Astrocyte of the spinal cord (primary cell): ENCODE measurements at regions not wholly inside any gene's neighbourhood (a gene's known extent, or its start where the extent isn't known, plus 50 kb on each side); places are given as distances from the start of the nearest gene placed in this dataset.

Experiments
- DNase-seq: peaks from one replicate; pipeline ENCODE4 v3.0.0; 2011; ENCODE audit warnings: low read depth, low spot score
- H3K4me3 ChIP-seq: 2 replicates; pipeline ENCODE4 v1.5.1; 2011; ENCODE audit warnings: low read depth, mild to moderate bottlenecking, low read length, moderate library complexity
- CTCF ChIP-seq: IDR thresholded peaks from 2 replicates; pipeline ENCODE4 v1.5.1; 2012; ENCODE audit warnings: low read depth, mild to moderate bottlenecking, low read length, inconsistent platforms
- in situ Hi-C: cut with HindIII; loops from 2 replicates; pipeline ENCODE4 v1.10.0; 2017; ENCODE audit warnings: low sequenced_read_pairs

DNA sequence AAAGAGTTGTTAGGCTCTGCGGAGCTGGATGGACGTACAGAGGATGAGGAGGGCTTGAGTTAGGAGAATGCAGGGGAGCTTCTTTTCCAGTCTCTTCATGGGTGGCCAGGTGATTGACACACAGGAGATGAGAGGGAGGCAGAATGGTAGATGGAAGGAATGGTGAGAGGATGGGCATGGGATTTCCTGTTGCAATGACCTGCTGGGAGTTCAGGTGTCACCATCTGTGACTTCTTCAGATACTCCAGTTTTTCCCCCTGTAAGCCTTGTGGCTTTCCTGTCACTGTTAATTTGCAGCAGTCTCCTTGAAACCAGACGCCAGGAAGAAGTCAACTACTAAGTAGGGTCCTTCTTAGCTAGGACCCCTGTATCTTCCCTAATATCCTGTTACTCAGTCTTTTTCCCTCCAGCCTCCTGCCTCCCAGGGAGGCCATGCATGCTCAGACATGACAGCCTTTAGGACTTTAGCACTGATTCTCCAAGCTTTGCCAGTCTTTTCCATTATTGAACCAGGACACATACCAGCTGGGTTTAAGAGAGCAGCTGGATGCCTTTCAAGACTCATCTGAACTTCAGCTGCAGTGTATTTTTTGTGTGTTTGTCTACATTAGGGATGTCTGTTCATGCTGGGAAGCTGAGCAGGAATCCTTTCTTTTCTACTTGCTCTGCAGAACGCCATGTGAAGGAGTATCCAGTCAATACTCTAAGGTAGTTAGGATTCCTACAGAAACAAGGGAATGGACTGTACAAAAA is 67.2 kb upstream of the CD180 start:
- no peak overlapping the region for H3K4me3 ChIP-seq
- no peak for DNase-seq
- no peak for TF ChIP-seq CTCF
- in situ Hi-C loops, result no loop called here

DNA sequence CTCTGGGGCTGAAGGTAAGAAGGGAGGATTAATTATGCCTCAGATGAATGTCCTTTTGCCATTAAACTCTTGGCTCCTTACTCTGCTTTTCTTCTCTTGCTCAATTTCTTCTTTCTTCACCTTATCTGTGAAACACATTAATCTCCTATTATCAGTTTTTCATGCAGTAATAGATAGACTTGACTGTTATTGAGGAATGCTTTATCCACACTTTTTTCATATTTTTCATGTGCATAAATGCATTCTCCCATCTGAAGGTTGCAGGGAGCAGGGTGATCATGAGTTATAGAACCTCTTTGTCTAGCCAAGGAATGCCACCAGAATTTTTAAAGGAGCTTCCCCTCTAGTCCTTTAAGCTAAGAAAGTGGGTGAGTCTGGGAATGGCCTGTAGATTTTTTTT is 66.4 kb upstream of the CD180 start:
- DNase-seq, result no peak
- no peak overlapping the region for H3K4me3 ChIP-seq
- no peak for TF ChIP-seq CTCF
- in situ Hi-C loops, result no loop called here

GRCh38 chr5:67262206-67262605 is 65.6 kb upstream of the CD180 start:
- no peak overlapping the region for H3K4me3 ChIP-seq
- no peak for TF ChIP-seq CTCF
- no peak for DNase-seq
- in situ Hi-C loops, result no loop called here

DNA sequence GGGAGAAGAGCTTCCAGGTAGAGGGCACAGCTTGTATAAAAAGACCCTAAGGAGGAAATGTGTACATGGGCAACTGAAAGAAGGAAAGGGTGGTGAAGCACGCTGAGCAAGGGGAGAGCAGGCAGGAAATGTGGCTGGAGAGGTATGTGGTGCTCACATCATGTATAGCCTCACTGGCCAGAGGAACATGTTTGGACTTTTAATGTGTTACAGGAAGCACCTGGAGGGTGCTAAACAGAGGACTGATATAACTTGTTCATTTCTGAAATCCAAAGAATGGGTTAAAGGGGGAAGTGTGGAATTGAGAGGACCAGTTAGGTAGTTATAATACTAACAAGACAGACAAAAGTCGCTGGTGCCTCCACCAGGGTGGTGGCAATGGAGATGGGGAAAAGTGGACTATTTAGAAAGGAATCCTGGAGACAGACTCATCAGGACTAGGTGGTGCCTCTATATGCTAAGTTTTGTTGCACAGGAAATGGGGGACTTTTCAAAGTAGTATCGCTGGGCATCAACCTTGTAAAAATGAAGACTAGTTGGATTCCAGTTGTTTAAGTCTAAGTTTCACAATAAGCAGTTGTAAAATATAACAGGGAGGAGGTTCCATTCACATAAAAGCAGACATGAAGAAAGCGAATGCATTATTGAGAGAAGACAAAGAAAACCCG is 63.1 kb upstream of the CD180 start:
- in situ Hi-C loops, result no loop called here
- no peak for TF ChIP-seq CTCF
- H3K4me3 ChIP-seq, result no peak overlapping the region

DNA sequence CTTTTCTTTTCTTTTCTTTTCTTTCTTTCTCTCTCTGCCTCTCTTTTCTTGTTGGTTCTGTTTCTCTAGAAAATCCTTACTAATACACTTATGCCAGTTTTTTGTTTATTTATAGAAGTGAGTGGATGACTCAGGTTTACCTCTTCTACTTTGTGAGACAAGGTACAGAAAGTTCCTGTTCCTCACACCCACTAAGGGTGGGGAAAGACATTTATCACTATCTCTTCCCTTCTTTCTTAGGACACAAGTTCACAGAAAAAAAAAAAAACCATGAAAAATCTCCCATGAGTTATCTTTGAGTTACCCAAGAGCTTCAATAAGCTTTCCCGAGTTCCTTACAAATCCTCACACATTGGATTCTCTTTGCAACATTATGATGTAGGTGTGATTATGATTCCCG is 60.9 kb upstream of the CD180 start:
- no peak for TF ChIP-seq CTCF
- in situ Hi-C loops, result no loop called here
- no peak overlapping the region for H3K4me3 ChIP-seq
- DNase-seq, result no peak

More for the DNA sequence above, 63.1 kb upstream of the CD180 start:
- no peak for DNase-seq

GRCh38 chr5:67257077-67257476 is 60.5 kb upstream of the CD180 start:
- in situ Hi-C loops, result no loop called here
- no peak overlapping the region for H3K4me3 ChIP-seq
- DNase-seq, result no peak
- no peak for TF ChIP-seq CTCF
